ENCODE measurements at regions not wholly inside any gene's neighbourhood (a gene's known extent, or its start where the extent isn't known, plus 50 kb on each side); places are given as distances from the start of the nearest gene placed in this dataset.

DNA sequence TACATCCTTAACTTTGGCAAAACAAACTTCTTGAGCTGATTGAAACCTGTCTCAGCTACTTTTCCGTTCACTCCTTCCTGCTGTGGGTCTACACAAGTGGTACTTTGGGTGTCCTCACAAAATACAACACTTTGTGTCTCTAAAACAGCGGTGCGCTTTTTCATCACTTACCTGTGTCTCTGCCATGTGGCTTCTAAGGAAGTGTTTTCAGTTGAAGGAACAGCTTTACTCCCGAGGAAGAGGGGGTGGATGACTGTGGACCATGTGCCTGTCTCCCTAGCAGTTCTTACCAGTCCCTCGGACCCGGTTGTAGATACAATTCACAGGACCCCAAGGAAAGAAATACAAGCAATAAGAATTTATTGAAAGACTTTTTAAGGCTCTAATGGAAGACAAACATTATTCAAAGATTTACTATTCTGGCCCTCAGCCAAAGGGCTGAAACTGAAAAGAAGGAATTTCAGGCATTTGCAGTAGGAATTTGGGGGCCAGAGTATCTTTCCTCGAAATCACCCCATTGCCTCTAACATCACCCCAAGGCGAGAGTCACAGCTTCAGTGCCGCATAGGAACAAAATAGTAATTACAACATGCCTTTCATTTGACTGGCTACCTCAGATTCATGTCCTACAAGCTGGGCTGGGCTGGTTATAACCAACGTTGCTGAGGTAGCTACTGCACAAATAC, 246.3 kb downstream of the ACTR3B start:
- FAIRE-seq (no peak), DNase-seq (ENCODE audit: insufficient read length, low spot score) (no peak)

DNA sequence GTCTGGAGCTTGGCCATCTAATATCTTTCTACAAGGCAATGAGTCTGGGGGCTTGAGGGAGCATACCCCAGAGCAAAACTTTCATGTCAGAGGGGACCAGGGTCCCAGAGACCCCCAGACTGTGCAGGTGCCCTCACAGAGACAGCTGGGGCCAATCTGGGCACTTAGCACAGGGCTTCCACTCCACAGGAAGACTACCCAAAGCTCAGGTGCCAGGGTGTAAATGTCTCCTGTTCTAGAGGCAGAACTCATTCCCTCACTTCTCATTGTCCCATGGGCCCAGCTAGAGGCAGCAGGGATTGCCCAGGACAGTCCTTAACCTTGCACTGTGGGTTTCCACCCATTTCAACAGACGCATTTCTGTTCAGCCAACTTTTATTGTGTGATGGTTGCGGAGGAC, 246.9 kb downstream of the ACTR3B start:
- no peak for DNase-seq (ENCODE audit: insufficient read length, low spot score)
- no peak for FAIRE-seq

DNA sequence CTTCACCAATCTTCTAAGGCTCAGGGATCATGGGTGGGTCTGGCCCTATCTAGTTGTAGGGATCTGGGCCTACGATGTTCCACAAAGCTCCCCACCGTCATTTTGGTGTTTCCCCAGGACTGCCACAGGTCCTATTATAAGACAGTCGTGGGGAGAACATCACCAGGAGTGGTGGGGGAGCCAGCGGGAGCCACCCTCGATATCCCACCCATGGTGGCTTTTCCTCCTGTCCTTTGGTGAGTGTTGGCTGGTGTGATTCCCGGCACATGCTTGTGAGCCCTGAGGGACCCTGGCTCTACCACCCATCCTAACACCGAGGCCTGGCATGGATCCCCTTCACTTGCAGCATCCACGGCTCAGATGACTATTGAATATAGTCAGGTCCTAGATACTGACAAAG, 247.4 kb downstream of the ACTR3B start:
- DNase-seq (ENCODE audit: insufficient read length, low spot score) (no peak), FAIRE-seq (no peak)

DNA sequence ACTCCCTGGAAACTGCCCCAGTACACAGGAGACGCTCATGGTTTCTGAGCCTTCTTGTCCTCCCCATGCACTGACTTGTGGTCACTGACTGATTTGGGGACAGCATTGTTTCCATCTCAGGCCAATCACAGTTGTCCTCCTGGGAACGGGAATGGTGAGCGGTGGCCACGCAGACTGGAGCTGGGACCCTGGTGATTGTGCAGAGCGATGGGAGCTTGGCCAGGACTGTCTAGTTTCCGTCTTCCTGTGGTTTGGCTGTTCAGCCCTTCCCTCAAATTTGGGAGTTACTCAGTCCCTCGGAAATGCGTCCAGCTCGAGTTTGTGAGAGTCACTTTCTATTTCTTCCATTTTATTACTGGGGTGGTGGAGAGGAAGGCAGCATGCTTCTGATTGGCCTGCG, 250.9 kb downstream of the ACTR3B start:
- FAIRE-seq: no peak

DNA sequence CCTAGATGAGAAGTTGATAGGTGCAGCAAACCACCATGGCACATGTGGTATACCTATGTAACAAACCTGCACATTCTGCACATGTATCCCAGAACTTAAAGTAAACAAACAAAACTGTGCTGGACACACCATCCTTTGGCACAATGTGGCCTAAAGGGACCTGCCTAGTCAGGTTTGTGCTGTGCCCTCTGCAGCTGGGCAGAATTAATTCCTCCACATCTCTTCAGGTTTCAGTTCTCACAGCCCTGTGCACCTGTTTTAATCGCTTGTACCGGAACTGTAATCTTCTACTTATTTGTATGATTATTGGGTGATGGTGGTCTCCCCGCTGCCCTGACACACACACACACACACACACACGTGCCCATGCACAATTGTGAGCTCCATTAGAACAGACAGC, 252.7 kb downstream of the ACTR3B start:
- no peak for FAIRE-seq
- DNase-seq (ENCODE audit: insufficient read length, low spot score): no peak

More for the DNA sequence above, 250.9 kb downstream of the ACTR3B start:
- DNase-seq (ENCODE audit: insufficient read length, low spot score): no peak

DNA sequence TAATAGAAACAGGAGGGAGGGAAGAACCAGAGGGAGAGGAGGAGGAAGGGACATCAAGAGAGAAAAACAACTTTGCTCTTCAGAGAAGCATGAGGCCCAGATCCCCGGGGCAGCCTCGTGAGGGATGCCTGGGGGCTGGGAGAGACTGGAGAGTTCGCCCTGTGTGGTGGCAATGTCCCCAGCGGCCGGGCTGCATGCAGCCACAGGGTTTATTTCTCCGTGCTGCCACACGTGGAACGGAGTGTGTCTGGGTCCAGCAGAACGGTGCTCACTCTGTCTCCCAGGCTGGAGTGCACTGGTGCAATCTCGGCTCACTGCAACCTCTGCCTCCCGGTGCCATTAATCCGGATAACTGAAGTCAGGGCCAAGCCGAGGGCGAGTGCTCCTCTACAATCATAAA, 257.7 kb downstream of the ACTR3B start:
- no peak for DNase-seq (ENCODE audit: insufficient read length, low spot score)
- FAIRE-seq: no peak

DNA sequence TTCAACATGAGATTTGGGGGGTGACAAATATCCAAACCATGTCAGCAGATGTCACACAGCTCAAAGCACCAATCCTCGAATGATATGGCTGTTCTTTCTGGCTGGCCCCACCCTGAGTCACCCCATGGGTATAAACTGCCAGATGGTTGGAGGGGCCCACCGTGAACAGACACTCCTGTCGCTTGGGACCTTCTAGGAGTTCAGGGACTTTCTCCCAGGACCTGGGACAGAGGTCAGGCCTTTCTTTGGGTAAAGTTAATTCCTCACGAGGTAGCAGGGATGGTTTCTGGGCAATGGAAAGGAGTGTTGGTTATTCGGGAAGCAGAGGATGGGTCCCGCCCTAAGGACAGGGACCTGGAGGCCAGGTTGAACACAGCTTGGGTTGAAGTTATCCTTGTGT, 262.0 kb downstream of the ACTR3B start:
- no peak for FAIRE-seq
- DNase-seq (ENCODE audit: insufficient read length, low spot score): no peak

DNA sequence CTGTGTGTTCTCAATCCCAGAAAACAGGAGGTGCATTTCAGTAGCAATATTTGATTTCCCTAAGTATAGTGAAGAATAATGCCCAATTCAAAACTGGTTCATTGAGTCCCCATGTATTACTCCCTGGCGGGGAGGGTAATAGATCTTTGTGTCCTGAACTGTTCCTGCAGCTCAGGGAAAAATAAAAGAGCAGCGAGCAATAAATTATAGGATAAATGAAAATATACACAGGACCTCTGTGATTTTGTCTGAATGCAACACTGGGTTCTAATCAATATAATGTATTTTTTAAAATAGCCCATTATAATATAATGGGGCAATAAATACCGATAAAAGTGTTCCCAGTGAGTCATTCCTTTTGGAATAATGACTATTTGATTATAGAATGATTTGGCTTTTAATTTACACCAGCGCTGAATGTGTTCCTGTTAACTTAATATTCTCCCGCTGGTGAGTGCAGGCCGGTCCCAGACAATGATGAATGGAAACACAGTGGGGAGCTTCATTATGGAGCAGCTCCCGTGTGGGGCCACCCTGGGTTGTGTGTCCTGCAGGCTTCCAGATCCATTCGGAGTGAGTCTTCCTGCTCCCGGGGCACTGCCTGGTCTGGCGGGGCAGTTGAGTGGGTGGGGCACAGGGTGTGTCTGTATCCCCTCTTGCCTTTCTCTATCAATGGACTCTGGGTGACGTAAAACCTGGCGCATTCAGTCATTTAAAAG, 263.1 kb downstream of the ACTR3B start:
- no peak for FAIRE-seq

DNA sequence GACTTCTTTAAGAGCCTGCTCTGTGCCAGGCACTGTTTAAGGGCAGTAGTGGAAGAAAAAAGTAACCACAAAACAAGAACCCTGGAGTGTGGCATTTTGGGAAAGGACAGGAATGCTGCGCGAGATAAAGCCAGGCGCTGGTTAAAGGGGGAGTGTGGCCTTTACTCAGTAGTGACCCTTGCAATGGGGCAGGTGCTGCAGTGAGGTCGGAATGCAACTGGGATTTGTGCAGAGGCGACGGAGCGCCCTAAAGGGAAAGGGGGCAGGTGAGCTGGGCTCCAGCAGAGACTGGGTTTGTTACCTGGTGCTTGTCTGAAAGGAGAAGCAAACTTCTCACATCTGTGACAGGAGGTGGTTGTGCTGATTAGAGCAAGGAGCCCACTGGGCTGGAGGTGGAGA, 263.6 kb downstream of the ACTR3B start:
- FAIRE-seq (no peak), DNase-seq (ENCODE audit: insufficient read length, low spot score) (no peak)

More for the DNA sequence above, 263.1 kb downstream of the ACTR3B start:
- DNase-seq (ENCODE audit: insufficient read length, low spot score): no peak

DNA sequence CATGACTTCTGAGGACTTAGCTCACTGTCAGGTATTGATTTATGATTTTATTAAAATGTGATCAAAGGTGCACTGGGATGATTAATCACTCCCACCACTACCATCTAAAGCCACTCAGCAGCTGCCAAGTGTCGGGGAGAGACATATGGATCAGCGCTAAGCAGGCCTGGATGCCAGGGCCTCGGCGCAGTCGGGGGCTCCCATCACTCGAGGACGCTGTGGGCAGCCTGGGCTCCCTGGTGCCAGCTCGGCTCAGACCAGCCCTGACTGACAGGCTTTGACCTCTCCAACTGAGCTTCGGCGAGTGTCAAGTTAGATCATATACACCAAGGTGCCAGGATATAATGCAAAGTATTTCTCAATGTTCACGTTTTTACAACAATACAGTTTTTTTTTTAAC, 267.7 kb downstream of the ACTR3B start:
- FAIRE-seq (no peak), DNase-seq (ENCODE audit: insufficient read length, low spot score) (no peak)

DNA sequence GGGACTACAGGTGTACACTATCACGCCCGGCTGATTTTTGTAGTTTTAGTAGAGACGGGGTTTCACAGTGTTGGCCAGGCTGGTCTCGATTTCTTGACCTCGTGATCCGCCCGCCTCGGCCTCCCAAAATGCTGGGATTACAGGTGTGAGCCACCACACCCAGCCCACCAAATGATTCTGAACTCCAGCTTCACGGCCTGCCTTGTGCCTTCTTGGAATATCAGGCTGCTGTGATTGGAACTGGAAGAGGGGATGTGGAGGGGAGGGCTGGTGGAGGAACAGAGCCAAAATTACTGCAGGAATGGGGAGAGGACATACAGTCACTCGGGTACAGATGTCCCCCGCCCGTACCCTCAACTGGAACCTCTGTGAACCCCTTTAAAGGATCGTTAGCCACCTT, 268.4 kb downstream of the ACTR3B start:
- no peak for FAIRE-seq

DNA sequence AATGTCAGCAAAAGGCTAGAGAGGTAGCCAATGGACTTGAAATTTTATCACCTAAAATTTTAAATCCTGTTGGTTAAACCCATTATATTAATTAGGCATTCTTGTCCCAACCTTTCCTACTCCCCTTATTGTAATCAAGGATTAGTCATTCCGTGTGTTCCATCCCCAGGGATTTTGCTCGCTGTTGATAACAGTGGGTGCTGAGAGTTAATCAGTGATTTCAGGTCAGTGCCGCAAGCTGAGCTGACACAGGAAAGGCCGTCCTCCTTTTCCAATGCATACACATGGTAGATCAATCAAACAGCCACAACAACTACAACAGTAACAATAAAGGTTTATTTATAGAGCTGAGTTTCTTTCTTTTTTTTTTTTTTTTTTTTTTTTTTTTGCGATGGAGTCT, 271.4 kb downstream of the ACTR3B start:
- FAIRE-seq: no peak
- no peak for DNase-seq (ENCODE audit: insufficient read length, low spot score)

More for the DNA sequence above, 268.4 kb downstream of the ACTR3B start:
- no peak for DNase-seq (ENCODE audit: insufficient read length, low spot score)

DNA sequence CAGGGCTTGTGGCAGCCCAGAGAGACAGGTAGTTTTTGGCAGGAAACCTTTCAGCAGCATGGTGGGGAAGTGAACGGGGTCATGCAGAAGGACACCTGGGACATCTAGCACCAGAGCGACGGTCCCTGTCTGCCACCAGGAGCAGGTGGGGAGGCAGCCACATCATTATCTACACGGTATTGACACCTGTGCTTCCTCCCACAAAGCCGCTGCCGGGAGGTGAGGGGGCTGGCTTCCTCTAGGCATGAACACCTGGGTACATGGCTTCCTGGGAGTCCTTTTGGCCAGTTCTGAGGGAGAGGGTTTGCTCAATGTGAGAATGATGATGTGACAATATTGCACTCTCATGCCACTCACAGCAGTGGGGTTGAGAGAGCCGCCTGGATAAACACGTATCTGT, 275.2 kb downstream of the ACTR3B start:
- no peak for FAIRE-seq
- no peak for DNase-seq (ENCODE audit: insufficient read length, low spot score)

DNA sequence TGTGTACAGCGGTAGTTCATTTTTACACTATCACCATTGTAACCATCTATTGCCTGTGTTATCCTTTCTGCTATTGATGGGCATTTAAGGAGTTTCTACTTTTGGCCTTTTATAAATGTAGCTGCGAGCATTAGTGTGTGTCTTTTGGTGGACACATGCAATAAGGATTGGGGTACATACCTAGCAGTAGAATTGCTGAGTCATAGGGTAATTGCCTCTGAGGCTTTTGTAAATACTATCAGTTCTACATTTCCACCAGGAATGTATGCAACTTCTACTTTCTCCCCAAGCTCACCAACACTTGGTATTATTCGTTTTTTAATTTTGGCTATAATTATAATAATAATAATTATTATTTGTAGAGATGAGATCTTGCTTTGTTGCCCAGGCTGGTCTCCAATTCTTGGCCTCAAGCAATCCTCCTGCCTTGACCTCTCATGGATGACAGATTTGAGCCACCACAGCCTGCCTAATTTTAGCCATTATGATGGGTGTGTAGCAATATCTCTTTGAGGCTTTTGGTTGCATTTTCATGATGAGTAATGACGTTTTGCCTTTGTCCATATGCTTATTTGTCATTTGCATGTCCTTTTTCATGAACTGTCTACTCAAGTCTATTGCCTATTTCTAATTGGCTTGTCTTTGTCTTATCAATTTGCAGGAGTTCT, 277.0 kb downstream of the ACTR3B start:
- DNase-seq (ENCODE audit: insufficient read length, low spot score): no peak
- no peak for FAIRE-seq

DNA sequence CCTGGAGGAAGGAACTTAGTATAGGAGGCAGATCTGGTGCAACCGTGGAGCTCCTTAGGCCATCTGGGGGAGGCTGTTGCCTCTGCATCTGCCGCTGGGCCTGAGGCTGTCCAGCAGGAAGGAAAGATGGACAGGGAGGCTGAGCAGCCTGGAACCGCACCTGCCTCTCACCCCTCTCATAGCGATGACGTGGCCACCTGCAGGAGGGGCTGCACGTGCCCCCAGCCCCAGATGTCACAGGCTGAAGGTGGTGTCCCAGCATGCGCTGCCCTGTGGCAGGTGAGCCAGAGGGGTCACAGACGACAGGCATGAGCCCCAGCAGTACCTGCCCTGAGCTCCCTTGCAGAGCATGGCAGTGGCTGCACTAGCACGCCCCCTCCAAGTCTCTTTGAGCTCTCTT, 283.9 kb downstream of the ACTR3B start:
- DNase-seq (ENCODE audit: insufficient read length, low spot score) (no peak), FAIRE-seq (no peak)

DNA sequence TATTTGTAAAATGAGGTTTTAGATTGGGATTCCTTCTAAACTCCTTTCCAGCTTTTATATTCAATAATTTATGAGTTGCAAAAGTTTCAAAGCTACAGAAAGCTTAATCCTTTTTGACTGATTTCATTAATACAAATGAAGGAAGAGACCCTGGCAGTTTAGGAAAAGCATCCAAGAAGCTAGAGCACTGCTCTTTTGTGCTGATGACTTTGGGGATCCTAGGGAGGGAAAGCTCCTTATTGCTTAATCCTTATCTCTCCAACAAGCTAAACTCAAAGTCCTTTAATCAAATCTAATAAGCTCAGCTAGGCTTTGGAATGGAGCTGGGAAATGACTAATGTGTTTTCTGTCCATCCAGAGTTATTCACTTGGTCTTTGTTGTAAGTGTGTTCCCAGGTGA, 285.4 kb downstream of the ACTR3B start:
- FAIRE-seq (no peak), DNase-seq (ENCODE audit: insufficient read length, low spot score) (no peak)

DNA sequence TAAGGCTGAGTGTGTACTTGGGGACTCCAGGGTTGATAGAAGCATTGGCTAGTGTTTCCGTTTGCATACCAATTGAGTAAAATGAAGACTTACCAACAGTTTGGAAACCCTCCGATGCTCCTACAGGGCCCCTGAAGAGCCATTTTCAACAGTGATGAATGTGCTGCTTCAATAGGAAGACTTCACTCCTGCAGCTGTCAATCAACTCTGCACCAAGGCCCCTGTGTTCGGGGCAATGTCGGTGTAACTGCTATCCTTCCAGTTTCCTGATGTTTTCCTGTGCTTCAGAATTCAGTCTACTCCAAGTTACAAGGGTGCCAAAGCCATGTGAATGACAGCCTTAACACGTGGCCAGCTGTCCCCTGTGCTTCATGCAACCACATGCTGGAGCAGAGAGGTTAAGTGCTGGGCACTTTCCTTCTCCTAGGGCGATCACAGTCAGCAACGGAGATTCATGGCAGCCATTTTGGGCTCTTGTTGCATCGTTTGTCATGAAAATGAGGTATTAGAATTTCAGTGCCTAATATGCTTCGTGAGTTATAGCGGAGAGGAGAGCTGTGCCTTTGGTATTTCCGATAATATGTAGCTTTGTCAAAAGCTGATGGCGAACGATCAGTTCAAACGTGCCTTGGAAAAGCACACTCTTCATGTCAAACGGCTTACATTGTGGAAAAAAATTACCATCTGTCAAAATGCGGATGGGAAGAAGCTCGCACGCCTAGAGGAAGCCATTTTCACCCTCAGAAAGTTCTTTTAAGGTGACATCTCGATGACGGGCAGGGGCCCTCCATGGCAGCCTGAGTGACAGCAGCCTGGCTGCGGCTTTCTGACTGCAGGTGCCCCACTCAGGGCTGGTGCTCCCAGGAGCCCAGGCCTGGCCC, 287.8 kb downstream of the ACTR3B start:
- DNase-seq (ENCODE audit: insufficient read length, low spot score) (no peak), FAIRE-seq (no peak)

DNA sequence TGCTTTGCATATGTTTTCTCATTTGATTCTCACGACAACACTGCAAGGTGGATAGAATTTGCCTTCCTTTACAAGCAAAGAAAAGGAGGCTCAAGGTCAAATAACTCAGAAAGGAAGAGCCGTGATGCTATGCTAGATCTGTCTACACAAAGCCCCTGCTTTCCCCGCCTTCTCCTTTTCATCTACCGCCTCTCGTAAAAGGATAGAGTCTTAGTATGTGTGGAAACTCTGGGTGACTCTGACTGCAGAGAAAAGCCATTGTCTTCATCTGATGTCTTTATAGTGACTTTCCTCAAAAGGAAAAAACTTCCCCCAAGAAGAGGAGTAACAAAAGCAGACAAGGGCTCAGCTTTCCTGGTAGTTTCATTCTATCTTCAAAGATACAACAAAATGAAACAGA, 292.7 kb downstream of the ACTR3B start:
- DNase-seq (ENCODE audit: insufficient read length, low spot score) (no peak), FAIRE-seq (no peak)

DNA sequence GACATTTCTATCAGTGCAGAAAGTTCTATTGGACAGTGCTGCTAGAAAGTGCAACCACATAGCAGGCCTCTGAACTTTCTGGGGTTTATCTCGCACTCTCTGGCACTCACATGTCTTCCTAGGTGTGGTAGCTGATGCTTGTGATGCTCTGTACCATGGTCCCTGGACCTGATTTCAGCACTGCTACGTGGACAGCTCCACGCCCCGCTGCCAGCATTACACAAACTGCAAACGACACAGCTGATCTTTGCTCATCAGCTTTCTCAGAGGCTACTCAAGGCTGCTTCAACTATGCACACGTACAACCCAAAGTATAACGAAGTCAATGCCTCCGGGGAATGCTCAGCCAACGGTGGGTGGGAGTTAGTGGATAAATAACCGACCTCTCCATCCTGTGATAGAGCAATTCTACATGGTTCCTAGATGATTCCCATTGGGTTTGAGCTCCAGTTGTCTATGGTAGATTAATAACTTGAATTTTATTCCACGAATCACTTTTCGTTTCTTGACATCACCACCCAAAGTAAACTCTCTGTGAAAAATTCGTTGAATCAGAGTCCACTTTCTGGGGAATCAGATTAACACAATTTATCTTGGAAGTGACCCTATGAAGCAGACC, 302.5 kb downstream of the ACTR3B start:
- FAIRE-seq (no peak), DNase-seq (ENCODE audit: insufficient read length, low spot score) (no peak)

DNA sequence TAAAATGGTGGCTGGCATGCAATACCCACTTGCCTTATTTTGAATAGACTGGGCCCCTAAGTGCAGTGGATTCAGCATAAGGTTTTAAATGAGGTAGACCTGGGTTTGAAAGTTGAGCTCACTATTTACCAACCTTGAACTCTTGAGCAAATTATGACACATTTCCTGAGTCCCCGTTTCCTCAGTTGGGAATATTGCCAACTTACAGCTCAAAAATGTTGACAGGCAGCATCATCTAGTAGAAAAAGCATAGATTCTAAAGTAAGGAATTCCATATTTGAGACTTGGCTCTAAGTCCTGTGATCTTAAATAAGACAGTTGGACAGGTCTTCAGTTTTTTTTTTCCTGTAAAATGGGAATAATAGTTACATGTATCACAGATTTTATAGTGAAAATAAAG, 305.5 kb downstream of the ACTR3B start:
- no peak for FAIRE-seq
- no peak for DNase-seq (ENCODE audit: insufficient read length, low spot score)

DNA sequence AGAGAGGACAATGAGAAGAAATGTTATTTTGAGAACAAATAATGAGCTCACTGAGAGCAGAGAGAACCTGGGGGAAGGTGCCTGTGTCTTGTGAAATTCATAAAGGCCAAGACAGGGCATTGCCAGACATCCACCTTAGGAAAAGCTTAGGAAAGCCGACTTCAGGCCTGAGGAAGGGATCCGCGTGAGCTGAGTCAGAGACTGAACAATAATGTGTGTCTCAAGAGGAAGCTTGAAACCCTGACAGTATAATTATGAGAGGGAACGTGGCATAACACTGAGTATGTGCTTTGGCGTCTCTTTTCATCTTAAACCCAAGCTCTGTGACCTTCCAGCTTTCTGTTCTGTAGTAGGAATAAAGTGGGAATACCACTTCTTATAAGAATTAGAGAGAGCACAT, 307.2 kb downstream of the ACTR3B start:
- FAIRE-seq (no peak), DNase-seq (ENCODE audit: insufficient read length, low spot score) (no peak)

All from GM19239 (cell line).